ENCODE measurements at regions not wholly inside any gene's neighbourhood (a gene's known extent, or its start where the extent isn't known, plus 50 kb on each side); places are given as distances from the start of the nearest gene placed in this dataset.

DNA sequence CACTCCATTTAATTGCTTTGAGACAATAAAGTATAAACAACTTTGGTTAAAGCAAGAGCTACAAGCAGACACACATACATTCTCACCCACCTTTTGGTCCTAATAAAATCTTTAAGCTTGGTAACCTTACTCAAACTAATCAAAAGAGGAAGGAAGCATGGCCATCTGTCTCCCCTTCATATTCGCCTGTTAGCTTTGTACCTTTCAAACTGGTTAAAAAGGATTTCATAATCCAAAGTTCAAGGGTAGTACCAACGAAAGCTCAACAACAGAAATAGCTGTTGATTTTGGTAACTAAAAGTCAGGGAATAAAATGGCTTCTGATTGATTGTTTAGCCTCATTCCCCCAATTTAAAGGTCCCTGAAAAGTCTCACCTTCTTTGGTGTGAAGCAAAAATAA is 456.9 kb downstream of the BCAT1 start:
- intact Hi-C loops (cut with DNase I) = no loop called here
- TF ChIP-seq, protein P1, sequence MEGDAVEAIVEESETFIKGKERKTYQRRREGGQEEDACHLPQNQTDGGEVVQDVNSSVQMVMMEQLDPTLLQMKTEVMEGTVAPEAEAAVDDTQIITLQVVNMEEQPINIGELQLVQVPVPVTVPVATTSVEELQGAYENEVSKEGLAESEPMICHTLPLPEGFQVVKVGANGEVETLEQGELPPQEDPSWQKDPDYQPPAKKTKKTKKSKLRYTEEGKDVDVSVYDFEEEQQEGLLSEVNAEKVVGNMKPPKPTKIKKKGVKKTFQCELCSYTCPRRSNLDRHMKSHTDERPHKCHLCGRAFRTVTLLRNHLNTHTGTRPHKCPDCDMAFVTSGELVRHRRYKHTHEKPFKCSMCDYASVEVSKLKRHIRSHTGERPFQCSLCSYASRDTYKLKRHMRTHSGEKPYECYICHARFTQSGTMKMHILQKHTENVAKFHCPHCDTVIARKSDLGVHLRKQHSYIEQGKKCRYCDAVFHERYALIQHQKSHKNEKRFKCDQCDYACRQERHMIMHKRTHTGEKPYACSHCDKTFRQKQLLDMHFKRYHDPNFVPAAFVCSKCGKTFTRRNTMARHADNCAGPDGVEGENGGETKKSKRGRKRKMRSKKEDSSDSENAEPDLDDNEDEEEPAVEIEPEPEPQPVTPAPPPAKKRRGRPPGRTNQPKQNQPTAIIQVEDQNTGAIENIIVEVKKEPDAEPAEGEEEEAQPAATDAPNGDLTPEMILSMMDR (IDR thresholded peaks at IDR 0.05) = no peak
- 37 to 47% methylated on average over 2 of the region's 2 CpGs for WGBS, 2 donors

DNA sequence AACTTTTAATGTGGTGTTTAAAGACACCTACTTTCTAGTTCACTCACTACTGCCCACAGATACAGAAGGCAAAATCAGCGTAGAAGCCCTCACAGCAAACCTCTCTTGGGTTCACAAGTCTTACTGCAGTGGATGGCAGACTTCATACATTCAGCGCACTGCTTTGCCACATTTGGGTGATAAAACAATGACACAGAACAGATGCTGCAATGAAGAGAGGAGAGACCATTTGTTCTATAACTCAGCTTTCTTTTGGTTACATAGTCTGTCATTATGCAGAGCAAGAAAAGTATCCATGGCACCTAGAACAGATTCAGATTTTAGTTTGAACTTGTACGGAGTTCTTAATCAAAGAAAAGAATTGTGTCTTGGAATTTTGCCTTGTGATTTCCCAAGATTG is 459.0 kb downstream of the BCAT1 start:
- Histone ChIP-seq H3K27ac (no peak overlapping the region), H3K36me3 (no peaks in the 10 kb centered on the region), H3K27me3 (no peaks in the 10 kb centered on the region), H3K4me1 (no peaks in the 10 kb centered on the region), H3K4me3 (no peak overlapping the region), H3K9me3 (no peaks in the 10 kb centered on the region)
- no peak for ATAC-seq
- no peak for FAIRE-seq
- 72 to 81% methylated on average over 3 of the region's 3 CpGs for WGBS, 2 donors
- no peak for DNase-seq
- TF ChIP-seq, protein P1 (IDR thresholded peaks at IDR 0.05) = no peak
- intact Hi-C loops (cut with DNase I) = no loop called here

More for the DNA sequence above, 456.9 kb downstream of the BCAT1 start:
- Histone ChIP-seq H3K36me3 (no peaks in the 10 kb centered on the region), H3K27ac (no peak overlapping the region), H3K27me3 (no peaks in the 10 kb centered on the region), H3K9me3 (no peaks in the 10 kb centered on the region), H3K4me3 (no peak overlapping the region), H3K4me1 (no peaks in the 10 kb centered on the region)
- FAIRE-seq = no peak
- ATAC-seq = no peak
- no peak for DNase-seq

DNA sequence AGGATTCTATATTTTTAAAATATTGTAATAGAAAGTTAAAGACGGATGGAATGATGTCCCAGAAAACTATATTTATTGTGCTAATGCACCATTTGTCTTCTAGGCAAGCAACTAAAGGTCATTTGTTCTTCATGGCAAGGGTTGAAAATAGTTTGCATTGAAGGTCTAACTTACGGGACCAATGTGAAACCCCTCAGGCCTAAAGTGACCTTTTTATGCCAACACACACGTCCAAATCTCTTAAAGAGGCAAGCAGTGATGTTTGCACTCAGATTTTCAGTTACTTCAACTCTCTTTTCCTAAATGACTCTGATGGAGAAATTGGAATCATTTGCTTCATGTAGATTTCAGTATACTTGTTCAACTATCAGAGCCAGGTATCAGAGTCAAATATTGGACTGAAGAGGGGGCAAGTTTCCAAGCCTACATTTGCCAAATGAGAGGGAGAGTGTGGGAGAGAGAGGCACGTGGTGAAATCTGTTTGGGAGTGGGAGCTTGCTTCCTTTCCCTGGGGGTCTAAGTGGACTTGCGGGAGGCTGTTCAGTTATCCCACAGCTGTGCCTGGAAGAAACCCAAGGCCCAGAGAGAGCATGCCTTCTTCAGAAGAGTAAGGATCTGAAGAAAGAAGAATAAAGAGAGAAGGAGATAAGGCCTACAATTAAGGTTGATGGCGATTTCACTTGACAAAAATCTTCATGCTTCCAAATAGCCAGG is 459.8 kb downstream of the BCAT1 start:
- no peak overlapping the region for H3K27ac ChIP-seq
- H3K27me3 ChIP-seq = no peaks in the 10 kb centered on the region
- WGBS, 2 donors = 56 to 61% methylated on average over 6 of the region's 6 CpGs
- DNase-seq = no peak
- FAIRE-seq = no peak
- intact Hi-C loops (cut with DNase I) = no loop called here
- H3K36me3 ChIP-seq = no peaks in the 10 kb centered on the region
- no peak for ATAC-seq
- TF ChIP-seq, protein P1 (IDR thresholded peaks at IDR 0.05) = no peak
- no peaks in the 10 kb centered on the region for H3K9me3 ChIP-seq
- no peak overlapping the region for H3K4me3 ChIP-seq
- no peaks in the 10 kb centered on the region for H3K4me1 ChIP-seq

DNA sequence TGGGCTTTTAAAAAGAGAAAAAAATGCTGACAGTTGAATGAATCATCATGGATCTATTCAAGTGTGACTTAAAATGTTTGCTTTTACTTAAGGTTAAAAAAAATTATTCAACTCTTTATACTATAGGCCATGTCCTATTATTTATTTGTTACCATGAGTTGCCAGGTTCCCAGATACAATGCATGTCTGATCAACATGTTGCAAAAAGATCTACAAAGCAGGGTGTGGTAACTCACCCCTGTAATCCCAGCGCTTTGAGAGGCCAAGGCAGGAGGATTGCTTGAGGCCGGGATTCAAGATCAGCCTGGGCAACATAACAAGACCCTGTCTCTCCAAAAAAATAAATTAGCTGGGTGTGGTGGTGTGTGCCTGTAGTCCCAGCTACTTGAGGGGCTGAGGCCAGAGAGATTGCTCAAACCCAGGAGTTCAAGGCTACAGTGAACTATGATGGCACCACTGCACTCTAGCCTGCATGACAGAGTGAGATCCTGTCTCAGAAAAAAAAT is 460.8 kb downstream of the BCAT1 start:
- no peaks in the 10 kb centered on the region for H3K36me3 ChIP-seq
- no peaks in the 10 kb centered on the region for H3K9me3 ChIP-seq
- ATAC-seq (peak in 1 of 4 donors; percentile 46), FAIRE-seq (no peak), DNase-seq (no peak)
- TF ChIP-seq, protein P1 (IDR thresholded peaks at IDR 0.05) = no peak
- 86 to 96% methylated on average over 2 of the region's 2 CpGs for WGBS, 2 donors
- H3K4me3 ChIP-seq = no peak overlapping the region
- H3K4me1 ChIP-seq = no peaks in the 10 kb centered on the region
- no peak overlapping the region for H3K27ac ChIP-seq
- no peaks in the 10 kb centered on the region for H3K27me3 ChIP-seq
- intact Hi-C loops (cut with DNase I) = no loop called here

DNA sequence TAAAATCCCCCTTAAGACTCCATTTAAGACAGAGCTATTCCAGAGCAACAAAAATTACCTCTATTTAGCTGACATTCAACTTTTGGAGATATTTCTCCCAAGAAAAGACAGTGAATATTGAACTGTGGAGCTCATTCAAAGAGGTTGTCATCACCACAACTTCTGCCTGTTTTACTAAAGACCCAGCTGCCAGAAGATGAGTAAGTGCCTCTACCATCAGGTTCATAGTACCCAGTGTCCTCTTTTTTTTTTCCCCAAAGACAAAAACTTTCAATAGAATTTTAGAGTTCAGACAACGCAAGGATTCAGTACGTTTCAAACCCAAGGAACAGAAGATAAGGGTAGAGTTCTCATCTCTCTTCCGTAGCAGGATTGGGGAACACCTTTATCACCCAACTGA is 461.3 kb downstream of the BCAT1 start:
- no peak overlapping the region for H3K4me3 ChIP-seq
- ATAC-seq (no peak), FAIRE-seq (no peak), DNase-seq (no peak)
- TF ChIP-seq, protein P1 (IDR thresholded peaks at IDR 0.05) = no peak
- H3K4me1 ChIP-seq = no peaks in the 10 kb centered on the region
- WGBS, 2 donors = 73 to 76% methylated on average over 3 of the region's 3 CpGs
- H3K27ac ChIP-seq = no peak overlapping the region
- no peaks in the 10 kb centered on the region for H3K27me3 ChIP-seq
- intact Hi-C loops (cut with DNase I) = no loop called here
- H3K9me3 ChIP-seq = no peaks in the 10 kb centered on the region
- H3K36me3 ChIP-seq = no peaks in the 10 kb centered on the region

Data from pancreas (tissue), 10 donors.